ENCODE measurements at regions not wholly inside any gene's neighbourhood (a gene's known extent, or its start where the extent isn't known, plus 50 kb on each side); places are given as distances from the start of the nearest gene placed in this dataset.

DNA sequence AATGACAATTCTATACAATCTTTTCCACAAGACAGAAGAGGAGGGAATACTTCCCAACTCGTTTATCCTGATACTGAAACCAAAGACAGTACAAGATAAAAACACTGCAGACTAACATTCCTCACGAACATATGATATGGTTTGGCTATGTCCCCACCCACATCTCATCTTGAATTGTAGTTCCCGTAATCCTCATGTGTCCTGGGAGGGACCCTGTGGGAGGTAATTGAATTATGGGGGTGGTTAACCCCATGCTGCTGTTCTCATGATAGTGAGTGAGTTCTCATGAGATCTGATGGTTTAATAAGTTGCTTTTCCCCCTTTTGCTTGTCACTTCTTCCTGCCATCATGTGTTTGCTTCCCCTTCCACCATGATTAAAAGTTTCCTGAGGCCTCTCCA, 83.9 kb upstream of the PROK2 start:
- POLR2A ChIA-PET: no interaction called here

DNA sequence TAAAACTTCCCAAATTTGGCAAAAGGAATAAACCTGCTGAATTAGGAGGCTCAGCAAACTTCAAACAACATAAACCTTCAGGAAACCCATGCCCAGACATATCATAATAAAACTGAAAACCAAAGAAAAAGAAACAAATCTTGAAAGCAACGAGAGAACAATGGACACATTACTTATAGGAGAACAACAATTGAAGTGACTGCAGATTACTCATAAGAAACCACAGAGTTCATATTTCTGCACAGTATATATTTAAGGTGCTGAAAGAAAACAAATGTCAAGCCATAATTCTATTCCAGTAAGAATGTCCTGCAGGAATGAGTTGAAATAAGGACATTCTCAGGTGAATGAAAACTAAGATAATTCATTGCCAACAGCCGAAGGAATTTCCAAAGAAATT, 80.8 kb upstream of the PROK2 start:
- Histone ChIP-seq H4K20me1 (replicated peaks; ENCODE audit: control insufficient read depth, extremely low read depth, insufficient read depth, low read length) (no peaks in the 10 kb centered on the region), H2AFZ (ENCODE audit: low read depth, low read length) (no peak overlapping the region), H3K9ac (replicated peaks; ENCODE audit: extremely low read depth, insufficient read depth, low read length) (no peak overlapping the region), H3K9me1 (replicated peaks; ENCODE audit: control insufficient read depth, extremely low read depth, insufficient read depth, low read length) (no peaks in the 10 kb centered on the region), H3K4me2 (ENCODE audit: insufficient read depth, low read length) (no peak overlapping the region), H3K79me2 (ENCODE audit: control insufficient read depth, insufficient read depth, low read length) (no peaks in the 10 kb centered on the region), H3K27me3 (ENCODE audit: control insufficient read depth in 2 of 2, insufficient read depth in 2 of 2, low read length in 2 of 2) (peaks cover 0 to 10% of the 10 kb centered on the region in 2 experiments), H3K9me3 (replicated peaks; ENCODE audit: control insufficient read depth, insufficient read depth, low read length) (no peaks in the 10 kb centered on the region), H3K4me3 (replicated peaks in 1 of 3; ENCODE audit: insufficient read depth in 1 of 3, low read depth in 1 of 3, low read length in 3 of 3) (no peak overlapping the region), H3K4me1 (ENCODE audit: control insufficient read depth, extremely low read depth, insufficient read depth, low read length) (no peaks in the 10 kb centered on the region), H3K36me3 (ENCODE audit: control insufficient read depth in 2 of 2, extremely low read depth in 1 of 2, insufficient read depth in 2 of 2, low read length in 2 of 2) (no peaks in the 10 kb centered on the region), H3K27ac (ENCODE audit: insufficient read depth, low read depth, low read length) (no peak overlapping the region)
- DNase-seq (ENCODE audit: low read depth, low spot score): no peak
- dilution Hi-C loops (cut with MboI; ENCODE audit: extremely low pct_ligation_motif_present, low sequenced_read_pairs) (no loop called here), intact Hi-C loops (cut with micrococcal nuclease) (no loop called here)
- no TSS peak for BruUV-seq (replicated peaks)
- ChIA-PET POLR2A (no interaction called here), CTCF (interaction anchor here (0.5 to 1.0 kb wide), 2 partner anchors 10 to 1224 kb away, joined by 3 read pairs; no protein-coding TSS in a partner anchor)
- no peak for FAIRE-seq
- TF ChIP-seq, protein P1, sequence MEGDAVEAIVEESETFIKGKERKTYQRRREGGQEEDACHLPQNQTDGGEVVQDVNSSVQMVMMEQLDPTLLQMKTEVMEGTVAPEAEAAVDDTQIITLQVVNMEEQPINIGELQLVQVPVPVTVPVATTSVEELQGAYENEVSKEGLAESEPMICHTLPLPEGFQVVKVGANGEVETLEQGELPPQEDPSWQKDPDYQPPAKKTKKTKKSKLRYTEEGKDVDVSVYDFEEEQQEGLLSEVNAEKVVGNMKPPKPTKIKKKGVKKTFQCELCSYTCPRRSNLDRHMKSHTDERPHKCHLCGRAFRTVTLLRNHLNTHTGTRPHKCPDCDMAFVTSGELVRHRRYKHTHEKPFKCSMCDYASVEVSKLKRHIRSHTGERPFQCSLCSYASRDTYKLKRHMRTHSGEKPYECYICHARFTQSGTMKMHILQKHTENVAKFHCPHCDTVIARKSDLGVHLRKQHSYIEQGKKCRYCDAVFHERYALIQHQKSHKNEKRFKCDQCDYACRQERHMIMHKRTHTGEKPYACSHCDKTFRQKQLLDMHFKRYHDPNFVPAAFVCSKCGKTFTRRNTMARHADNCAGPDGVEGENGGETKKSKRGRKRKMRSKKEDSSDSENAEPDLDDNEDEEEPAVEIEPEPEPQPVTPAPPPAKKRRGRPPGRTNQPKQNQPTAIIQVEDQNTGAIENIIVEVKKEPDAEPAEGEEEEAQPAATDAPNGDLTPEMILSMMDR (IDR thresholded peaks at IDR 0.05; ENCODE audit: extremely low read depth in 1 of 2, insufficient read depth in 1 of 2, low read depth in 1 of 2, low read length in 2 of 2): no peak
- TF ChIP-seq EZH2 (IDR thresholded peaks at IDR 0.05; ENCODE audit: borderline replicate concordance, low read depth, low read length, severe bottlenecking) (no peak), JUN (IDR thresholded peaks at IDR 0.05; ENCODE audit: borderline replicate concordance, insufficient read depth, insufficient read length, low read depth) (no peak), FOS (IDR thresholded peaks at IDR 0.05; ENCODE audit: borderline replicate concordance, insufficient read depth, low read length) (no peak), GATA2 (IDR thresholded peaks at IDR 0.05; ENCODE audit: insufficient read depth, insufficient read length, low read depth, low read length) (no peak), MYC (IDR thresholded peaks at IDR 0.05; ENCODE audit: low read depth, low read length) (no peak), POLR2AphosphoS5 (IDR thresholded peaks at IDR 0.05; ENCODE audit: insufficient read depth, low read depth, low read length) (no peak)

More for the DNA sequence above, 83.9 kb upstream of the PROK2 start:
- H3K27ac ChIP-seq (ENCODE audit: insufficient read depth, low read depth, low read length): no peak overlapping the region
- no peak overlapping the region for H3K9ac ChIP-seq (replicated peaks; ENCODE audit: extremely low read depth, insufficient read depth, low read length)
- TF ChIP-seq, protein P2, sequence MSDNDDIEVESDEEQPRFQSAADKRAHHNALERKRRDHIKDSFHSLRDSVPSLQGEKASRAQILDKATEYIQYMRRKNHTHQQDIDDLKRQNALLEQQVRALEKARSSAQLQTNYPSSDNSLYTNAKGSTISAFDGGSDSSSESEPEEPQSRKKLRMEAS (IDR thresholded peaks at IDR 0.05; ENCODE audit: insufficient read depth, insufficient read length): no peak
- no peak for TF ChIP-seq JUN (IDR thresholded peaks at IDR 0.05; ENCODE audit: borderline replicate concordance, insufficient read depth, insufficient read length, low read depth)
- TF ChIP-seq FOS (IDR thresholded peaks at IDR 0.05; ENCODE audit: borderline replicate concordance, insufficient read depth, low read length): no peak
- TF ChIP-seq POLR2AphosphoS5 (IDR thresholded peaks at IDR 0.05; ENCODE audit: insufficient read depth, low read depth, low read length): no peak
- TF ChIP-seq GATA2 (IDR thresholded peaks at IDR 0.05; ENCODE audit: insufficient read depth, insufficient read length, low read depth, low read length): no peak
- no peak for DNase-seq (ENCODE audit: low read depth, low spot score)
- H3K36me3 ChIP-seq (ENCODE audit: control insufficient read depth in 2 of 2, extremely low read depth in 1 of 2, insufficient read depth in 2 of 2, low read length in 2 of 2): no peaks in the 10 kb centered on the region
- dilution Hi-C loops (cut with MboI; ENCODE audit: extremely low pct_ligation_motif_present, low sequenced_read_pairs): no loop called here
- no peak overlapping the region for H2AFZ ChIP-seq (ENCODE audit: low read depth, low read length)
- no peaks in the 10 kb centered on the region for H3K9me3 ChIP-seq (replicated peaks; ENCODE audit: control insufficient read depth, insufficient read depth, low read length)
- no peaks in the 10 kb centered on the region for H3K4me1 ChIP-seq (ENCODE audit: control insufficient read depth, extremely low read depth, insufficient read depth, low read length)
- no peak for FAIRE-seq
- no peaks in the 10 kb centered on the region for H3K79me2 ChIP-seq (ENCODE audit: control insufficient read depth, insufficient read depth, low read length)
- H3K4me3 ChIP-seq (replicated peaks in 1 of 3; ENCODE audit: insufficient read depth in 1 of 3, low read depth in 1 of 3, low read length in 3 of 3): no peak overlapping the region
- CTCF ChIA-PET: no interaction called here
- peaks cover 0 to 10% of the 10 kb centered on the region in 2 experiments for H3K27me3 ChIP-seq (ENCODE audit: control insufficient read depth in 2 of 2, insufficient read depth in 2 of 2, low read length in 2 of 2)
- intact Hi-C loops (cut with micrococcal nuclease): no loop called here
- no TSS peak for BruUV-seq (replicated peaks)
- no peaks in the 10 kb centered on the region for H3K9me1 ChIP-seq (replicated peaks; ENCODE audit: control insufficient read depth, extremely low read depth, insufficient read depth, low read length)
- no peak overlapping the region for H3K4me2 ChIP-seq (ENCODE audit: insufficient read depth, low read length)
- no peaks in the 10 kb centered on the region for H4K20me1 ChIP-seq (replicated peaks; ENCODE audit: control insufficient read depth, extremely low read depth, insufficient read depth, low read length)

Measured in endothelial cell of umbilical vein (primary cell).